HG03095 (cell line): ENCODE measurements at regions not wholly inside any gene's neighbourhood (a gene's known extent, or its start where the extent isn't known, plus 50 kb on each side); places are given as distances from the start of the nearest gene placed in this dataset.

Experiments
- ATAC-seq: cut with Tn5 transposase; IDR thresholded peaks from one replicate; pipeline ENCODE4 v1.9.1; 2021; ENCODE audit warnings: moderate library complexity; ENCODE audit not compliant: unreplicated experiment

GRCh38 chr13:31441800-31442510 lies 242.2 kb downstream of the B3GLCT start:
- no peak for ATAC-seq

GRCh38 chr13:31442571-31442970 lies 242.8 kb downstream of the B3GLCT start:
- ATAC-seq: no peak

GRCh38 chr13:31444266-31444856 lies 244.6 kb downstream of the B3GLCT start:
- no peak for ATAC-seq

- ATAC-seq: no peak
Measured at GRCh38 chr13:31452525-31452924, 252.8 kb downstream of the B3GLCT start.

- no peak for ATAC-seq
Measured at GRCh38 chr13:31455581-31455980, 255.8 kb downstream of the B3GLCT start.

- no peak for ATAC-seq
Measured at GRCh38 chr13:31456056-31456455, 256.3 kb downstream of the B3GLCT start.

GRCh38 chr13:31460061-31460460 lies 260.3 kb downstream of the B3GLCT start:
- no peak for ATAC-seq

GRCh38 chr13:31461923-31462322 lies 262.1 kb downstream of the B3GLCT start:
- no peak for ATAC-seq

GRCh38 chr13:31462766-31463165 lies 263.0 kb downstream of the B3GLCT start:
- no peak for ATAC-seq

- no peak for ATAC-seq
Measured at GRCh38 chr13:31468114-31468902, 268.5 kb downstream of the B3GLCT start.

GRCh38 chr13:31469377-31469776 lies 269.6 kb downstream of the B3GLCT start:
- no peak for ATAC-seq

- no peak for ATAC-seq
Measured at GRCh38 chr13:31476266-31476665, 263.1 kb upstream of the RXFP2 start.

GRCh38 chr13:31476753-31477152 lies 262.6 kb upstream of the RXFP2 start:
- no peak for ATAC-seq

- ATAC-seq: no peak
Measured at GRCh38 chr13:31477961-31478360, 261.4 kb upstream of the RXFP2 start.

GRCh38 chr13:31485183-31485582 lies 254.1 kb upstream of the RXFP2 start:
- no peak for ATAC-seq

- ATAC-seq: no peak
Measured at GRCh38 chr13:31485651-31486051, 253.7 kb upstream of the RXFP2 start.

- no peak for ATAC-seq
Measured at GRCh38 chr13:31495336-31495735, 244.0 kb upstream of the RXFP2 start.

GRCh38 chr13:31499274-31499673 lies 240.1 kb upstream of the RXFP2 start:
- no peak for ATAC-seq

GRCh38 chr13:31503626-31504025 lies 235.7 kb upstream of the RXFP2 start:
- no peak for ATAC-seq

- no peak for ATAC-seq
Measured at GRCh38 chr13:31504918-31505317, 234.4 kb upstream of the RXFP2 start.

- ATAC-seq: no peak
Measured at GRCh38 chr13:31512331-31512730, 227.0 kb upstream of the RXFP2 start.

- ATAC-seq: no peak
Measured at GRCh38 chr13:31514932-31515331, 224.4 kb upstream of the RXFP2 start.
